ENCODE measurements at regions not wholly inside any gene's neighbourhood (a gene's known extent, or its start where the extent isn't known, plus 50 kb on each side); places are given as distances from the start of the nearest gene placed in this dataset.
"Not testable (repeated sequence)": the region's sequence is repeated elsewhere in the genome, so short reads cannot be mapped to it uniquely, and the experiment has no call there.

GRCh38 chr6:27854421-27854820 lies 57.8 kb downstream of the OR2B2 start:
- no peak for DNase-seq (ENCODE audit: low read depth)

- no peak for DNase-seq (ENCODE audit: low read depth)
Observed at GRCh38 chr6:27851440-27851839, 60.8 kb downstream of the OR2B2 start.

- DNase-seq (ENCODE audit: low read depth), result not testable (repeated sequence)
Observed at GRCh38 chr6:27849001-27849400, 63.2 kb downstream of the OR2B2 start.

- no peak for DNase-seq (ENCODE audit: low read depth)
Observed at GRCh38 chr6:27847706-27848105, 64.5 kb downstream of the OR2B2 start.

GRCh38 chr6:27840572-27840971 lies 71.6 kb downstream of the OR2B2 start:
- no peak for DNase-seq (ENCODE audit: low read depth)

GRCh38 chr6:27839626-27840475 lies 72.3 kb downstream of the OR2B2 start:
- DNase-seq (ENCODE audit: low read depth), result no peak

- DNase-seq (ENCODE audit: low read depth), result no peak
Observed at GRCh38 chr6:27838945-27839625, 73.1 kb downstream of the OR2B2 start.

GRCh38 chr6:27838058-27838944 lies 73.9 kb downstream of the OR2B2 start:
- DNase-seq (ENCODE audit: low read depth), result no peak

GRCh38 chr6:27837625-27838057 lies 74.6 kb downstream of the OR2B2 start:
- no peak for DNase-seq (ENCODE audit: low read depth)

GRCh38 chr6:27836783-27837624 lies 75.2 kb downstream of the OR2B2 start:
- DNase-seq (ENCODE audit: low read depth), result no peak

GRCh38 chr6:27836141-27836782 lies 75.9 kb downstream of the OR2B2 start:
- no peak for DNase-seq (ENCODE audit: low read depth)

GRCh38 chr6:27834879-27835549 lies 77.2 kb downstream of the OR2B2 start:
- no peak for DNase-seq (ENCODE audit: low read depth)

GRCh38 chr6:27834384-27834783 lies 77.8 kb downstream of the OR2B2 start:
- DNase-seq (ENCODE audit: low read depth), result no peak

- DNase-seq (ENCODE audit: low read depth), result not testable (repeated sequence)
Observed at GRCh38 chr6:27831434-27832081, 80.6 kb downstream of the OR2B2 start.

- DNase-seq (ENCODE audit: low read depth), result not testable (repeated sequence)
Observed at GRCh38 chr6:27830600-27831433, 81.4 kb downstream of the OR2B2 start.

GRCh38 chr6:27830212-27830599 lies 82.0 kb downstream of the OR2B2 start:
- DNase-seq (ENCODE audit: low read depth), result no peak

- DNase-seq (ENCODE audit: low read depth), result no peak
Observed at GRCh38 chr6:27829453-27830211, 82.6 kb downstream of the OR2B2 start.

- DNase-seq (ENCODE audit: low read depth), result not testable (repeated sequence)
Observed at GRCh38 chr6:27827477-27827876, 84.7 kb downstream of the OR2B2 start.

Data from stimulated activated CD8-positive, alpha-beta memory T cell treated with anti-CD3 and anti-CD28 coated beads, Interleukin-7, amount 100 ng/mL, for 24 hours (primary cell).